Esophagus muscularis mucosa (tissue), 3 donors: ENCODE measurements at regions not wholly inside any gene's neighbourhood (a gene's known extent, or its start where the extent isn't known, plus 50 kb on each side); places are given as distances from the start of the nearest gene placed in this dataset.
"Not testable (repeated sequence)": the region's sequence is repeated elsewhere in the genome, so short reads cannot be mapped to it uniquely, and the experiment has no call there.

Source experiments
- POLR2A ChIP-seq: fragments of 450-650 bp; IDR thresholded peaks from one replicate; pipeline ENCODE4 v1.6.1; 2017; ENCODE audit warnings: antibody characterized with exemption, moderate library complexity, mild to moderate bottlenecking, low read depth
- TF ChIP-seq, protein P1 (sequence below), 3 experiments: fragments of 200-600 bp in 2 of 3; fragments of 450-650 bp in 1 of 3; sonication (generic) in 2 of 3; IDR thresholded peaks; one replicate each; pipeline ENCODE4 v1.5.1; 2017 to 2019; ENCODE audit warnings: antibody characterized with exemption in 3 of 3, mild to moderate bottlenecking in 2 of 3, moderate library complexity in 1 of 3

DNA sequence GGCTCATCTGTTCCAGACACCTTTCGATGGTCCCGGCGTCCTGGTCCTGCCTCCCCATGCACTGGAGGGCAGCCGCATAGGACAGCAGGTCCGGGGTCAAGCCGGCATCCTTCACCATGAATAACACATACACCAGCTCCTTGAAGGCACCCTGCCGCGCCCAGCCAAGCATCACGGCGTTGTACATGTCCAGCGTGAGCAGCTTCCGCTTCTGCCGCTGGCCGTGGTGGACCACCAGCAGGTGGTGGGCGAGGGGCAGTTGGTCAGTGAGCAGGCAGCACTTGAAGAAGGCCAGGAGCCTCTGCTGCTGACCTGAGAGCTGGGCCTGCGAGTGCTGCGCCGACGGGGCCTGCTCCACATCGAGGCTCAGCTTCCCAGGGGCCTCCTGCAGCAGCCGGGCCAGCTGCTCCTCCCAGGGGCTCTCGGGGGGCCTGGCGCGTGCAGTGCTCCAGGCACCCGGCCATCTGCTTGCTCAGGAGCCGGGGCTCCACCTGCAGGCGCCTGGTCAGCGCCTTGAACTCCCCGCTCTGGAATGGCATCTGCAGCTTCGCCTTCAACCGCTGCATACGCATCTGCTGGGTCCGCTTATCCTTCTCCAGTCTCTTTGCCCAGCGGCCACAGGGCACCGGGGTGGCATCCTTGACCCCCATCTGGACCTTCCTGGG lies 74.7 kb upstream of the MED13 start:
- TF ChIP-seq, protein P1, sequence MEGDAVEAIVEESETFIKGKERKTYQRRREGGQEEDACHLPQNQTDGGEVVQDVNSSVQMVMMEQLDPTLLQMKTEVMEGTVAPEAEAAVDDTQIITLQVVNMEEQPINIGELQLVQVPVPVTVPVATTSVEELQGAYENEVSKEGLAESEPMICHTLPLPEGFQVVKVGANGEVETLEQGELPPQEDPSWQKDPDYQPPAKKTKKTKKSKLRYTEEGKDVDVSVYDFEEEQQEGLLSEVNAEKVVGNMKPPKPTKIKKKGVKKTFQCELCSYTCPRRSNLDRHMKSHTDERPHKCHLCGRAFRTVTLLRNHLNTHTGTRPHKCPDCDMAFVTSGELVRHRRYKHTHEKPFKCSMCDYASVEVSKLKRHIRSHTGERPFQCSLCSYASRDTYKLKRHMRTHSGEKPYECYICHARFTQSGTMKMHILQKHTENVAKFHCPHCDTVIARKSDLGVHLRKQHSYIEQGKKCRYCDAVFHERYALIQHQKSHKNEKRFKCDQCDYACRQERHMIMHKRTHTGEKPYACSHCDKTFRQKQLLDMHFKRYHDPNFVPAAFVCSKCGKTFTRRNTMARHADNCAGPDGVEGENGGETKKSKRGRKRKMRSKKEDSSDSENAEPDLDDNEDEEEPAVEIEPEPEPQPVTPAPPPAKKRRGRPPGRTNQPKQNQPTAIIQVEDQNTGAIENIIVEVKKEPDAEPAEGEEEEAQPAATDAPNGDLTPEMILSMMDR (IDR thresholded peaks at IDR 0.05), result not testable (repeated sequence)
- TF ChIP-seq POLR2A, result not testable (repeated sequence)
